HTR-8/SVneo (cell line): ENCODE measurements at regions not wholly inside any gene's neighbourhood (a gene's known extent, or its start where the extent isn't known, plus 50 kb on each side); places are given as distances from the start of the nearest gene placed in this dataset.
"Not testable (repeated sequence)": the region's sequence is repeated elsewhere in the genome, so short reads cannot be mapped to it uniquely, and the experiment has no call there.

Source experiments
- DNase-seq: peaks from one replicate; pipeline ENCODE4 v3.0.0; 2011; ENCODE audit warnings: low spot score, mixed read lengths; ENCODE audit not compliant: insufficient read length
- FAIRE-seq: peaks from 2 replicates; lab custom pipeline; 2011; peaks lifted over from hg19 to GRCh38; lab: Jason Lieb, UNC

DNA sequence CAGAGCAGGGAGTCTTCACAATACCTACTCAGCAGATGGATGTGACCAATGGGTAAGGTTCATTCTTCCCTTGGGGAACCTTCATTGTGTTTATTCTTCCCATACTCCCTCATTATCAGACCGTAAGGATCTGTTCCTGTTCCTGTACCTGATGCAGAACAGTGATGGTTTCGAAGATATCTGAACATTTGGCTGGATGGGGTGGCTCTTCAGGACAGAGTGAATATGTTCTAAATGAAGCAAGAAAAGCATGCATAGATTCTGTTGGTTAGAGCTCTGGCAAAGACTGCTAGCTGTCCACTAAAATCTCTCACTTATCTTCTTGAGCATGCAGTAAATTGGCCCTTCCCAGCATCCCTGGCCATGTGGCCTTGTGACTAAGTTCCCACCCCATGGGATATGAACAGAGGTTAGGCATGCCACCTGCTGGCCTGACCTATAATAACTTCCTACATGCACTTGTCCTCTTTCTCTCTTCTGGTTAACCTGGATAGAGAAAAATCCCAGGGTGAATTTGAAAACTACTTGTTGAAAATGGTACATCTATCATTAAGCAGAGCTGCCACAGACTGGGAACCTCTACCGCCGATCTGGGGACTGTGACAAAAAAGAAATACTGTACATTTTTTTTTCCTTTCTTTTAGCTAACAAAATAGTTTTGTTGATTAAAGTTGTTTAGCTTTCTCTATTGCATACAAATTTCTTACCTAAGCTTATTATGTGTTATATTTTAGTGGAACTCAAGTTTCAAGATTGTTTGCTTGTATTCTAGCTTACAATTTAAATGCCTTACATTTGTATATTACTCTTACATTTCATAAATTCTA is 60.0 kb upstream of the BANK1 start:
- peak; percentile 29 for DNase-seq
- no peak for FAIRE-seq

DNA sequence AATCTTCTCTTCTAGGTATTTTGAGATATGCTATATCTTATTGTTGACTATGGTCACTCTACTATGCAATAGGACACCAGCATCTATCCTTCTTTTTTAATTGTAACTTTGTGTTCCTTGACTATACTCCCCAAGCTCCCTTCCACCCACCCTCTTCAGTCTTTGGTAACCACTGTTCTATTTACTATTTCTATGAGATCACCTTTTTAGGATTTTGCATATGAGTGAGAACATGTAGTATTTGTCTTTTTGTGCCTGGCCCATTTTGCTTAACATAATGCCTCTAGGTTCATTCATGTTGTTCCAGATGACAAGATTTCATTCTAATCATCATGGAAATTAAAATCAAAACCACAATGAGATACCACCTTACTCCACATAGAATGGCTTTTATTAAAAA is 63.3 kb upstream of the BANK1 start:
- FAIRE-seq = no peak
- no peak for DNase-seq

DNA sequence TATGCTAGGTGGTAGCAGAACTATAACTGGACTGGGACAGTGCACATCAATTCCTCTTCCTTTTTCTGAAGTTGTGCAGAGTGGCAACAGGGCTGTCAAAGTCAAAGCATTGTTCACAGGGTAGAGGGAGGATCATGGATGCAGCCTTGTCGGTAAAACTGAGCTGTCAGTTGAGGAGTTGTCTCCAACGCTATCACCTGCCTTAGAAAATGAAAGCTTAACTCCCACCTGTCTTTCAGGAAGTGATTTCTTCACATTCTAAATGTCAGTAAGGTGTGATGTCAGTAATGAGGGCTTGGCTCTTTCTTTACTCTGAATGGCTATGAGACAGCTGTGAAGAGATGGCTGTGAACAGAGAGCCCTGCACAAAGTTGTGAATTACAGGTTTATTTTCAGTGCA is 66.4 kb upstream of the BANK1 start:
- FAIRE-seq = no peak
- DNase-seq = no peak

- FAIRE-seq (no peak), DNase-seq (no peak)
Measured at GRCh38 chr4:101718810-101719209, 71.7 kb upstream of the BANK1 start.

- no peak for DNase-seq
- no peak for FAIRE-seq
Measured at GRCh38 chr4:101711590-101712260, 78.8 kb upstream of the BANK1 start.

DNA sequence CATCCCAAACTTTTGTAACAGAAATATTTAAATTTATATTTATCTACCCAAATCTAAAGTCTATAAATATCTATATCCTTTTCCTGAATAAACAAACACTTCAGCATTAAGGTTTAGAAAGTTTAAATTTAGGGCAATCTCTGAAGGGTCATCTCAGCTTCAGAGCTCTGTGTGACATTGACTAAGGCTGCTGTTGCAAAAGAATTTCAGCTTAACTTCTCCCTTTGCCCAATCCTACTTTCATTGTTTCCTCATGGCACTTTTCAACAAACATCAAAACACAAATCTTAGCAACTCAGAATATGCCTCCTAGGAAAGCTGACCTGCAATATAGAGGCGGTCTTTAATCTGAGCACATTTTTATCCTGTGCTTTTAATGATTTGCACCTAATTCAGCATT is 79.7 kb upstream of the BANK1 start:
- no peak for DNase-seq
- FAIRE-seq = no peak

DNA sequence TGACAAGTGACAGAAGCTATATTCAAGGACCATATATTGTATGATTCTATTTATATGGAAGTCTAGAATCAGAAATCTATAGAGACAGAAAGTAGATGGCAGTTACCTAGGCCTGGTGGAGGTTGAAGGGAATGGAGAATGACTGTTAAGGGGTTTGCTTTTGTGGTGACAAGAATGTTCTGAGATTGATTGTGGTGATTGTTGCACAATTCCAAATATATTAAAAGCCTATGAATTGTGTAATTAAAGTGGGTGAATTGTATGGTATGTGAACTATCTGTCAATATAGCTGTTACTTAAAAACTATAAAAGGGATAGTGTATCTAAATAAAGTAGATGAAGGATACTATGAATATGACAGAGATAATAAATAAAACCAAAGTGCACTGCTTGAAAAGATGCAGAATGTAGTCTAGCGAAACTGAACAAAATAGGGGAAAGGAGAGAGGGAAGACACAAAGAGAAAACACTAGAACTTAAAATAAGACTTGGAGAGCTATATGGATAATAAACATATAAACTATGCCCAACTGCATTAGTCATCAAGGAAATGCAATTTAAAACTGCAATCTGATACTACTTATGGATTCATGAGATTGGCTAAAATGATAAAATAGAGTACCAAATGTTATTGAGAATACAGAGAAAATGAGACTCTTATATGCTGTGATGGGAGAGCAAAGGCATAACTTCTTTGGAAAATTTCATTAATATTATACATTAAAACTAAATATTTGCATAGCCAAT is 82.1 kb upstream of the BANK1 start:
- no peak for DNase-seq
- FAIRE-seq = no peak

DNA sequence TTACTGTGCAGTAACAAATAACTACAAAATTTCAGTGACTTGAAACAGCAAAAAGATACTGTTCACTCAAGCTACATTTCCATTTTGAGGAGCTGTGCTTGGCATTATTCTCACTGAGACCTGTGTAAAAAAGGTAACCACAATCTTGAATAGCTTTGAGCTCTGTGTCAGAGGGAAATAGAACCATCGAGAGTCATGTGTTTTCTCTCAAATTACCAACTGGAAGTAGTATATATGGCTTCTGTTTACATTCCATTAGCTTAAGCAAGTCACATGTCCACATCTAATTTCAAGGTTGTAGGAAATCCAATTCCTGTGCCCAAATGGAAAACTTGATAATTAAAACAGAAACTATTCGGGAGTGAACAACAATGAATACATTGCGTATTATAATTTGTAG is 82.9 kb upstream of the BANK1 start:
- no peak for DNase-seq
- no peak for FAIRE-seq

DNA sequence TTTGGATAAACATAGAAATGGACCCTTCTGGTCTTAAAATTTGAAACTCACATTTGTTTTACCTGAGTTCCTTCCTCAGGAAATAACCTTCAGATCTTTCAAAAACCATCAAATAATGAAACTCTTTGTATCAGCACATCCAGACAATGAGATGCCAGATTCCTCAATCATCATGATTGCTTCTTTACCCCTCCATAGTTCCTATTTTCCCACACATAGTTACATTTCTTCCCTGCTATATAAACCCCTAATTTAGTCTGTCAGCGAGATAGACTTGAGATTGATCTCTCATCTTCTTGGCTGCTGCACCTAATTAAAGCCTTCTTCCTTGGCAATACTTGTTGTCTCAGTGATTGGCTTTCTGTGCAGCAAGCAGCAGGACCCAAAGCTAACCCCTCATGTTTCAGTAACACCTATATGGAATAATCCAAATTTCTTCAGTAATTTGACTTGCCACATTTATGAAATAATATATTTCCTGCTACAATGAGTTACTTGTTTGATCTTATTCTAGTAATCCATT is 83.9 kb upstream of the BANK1 start:
- DNase-seq = no peak
- FAIRE-seq = no peak

DNA sequence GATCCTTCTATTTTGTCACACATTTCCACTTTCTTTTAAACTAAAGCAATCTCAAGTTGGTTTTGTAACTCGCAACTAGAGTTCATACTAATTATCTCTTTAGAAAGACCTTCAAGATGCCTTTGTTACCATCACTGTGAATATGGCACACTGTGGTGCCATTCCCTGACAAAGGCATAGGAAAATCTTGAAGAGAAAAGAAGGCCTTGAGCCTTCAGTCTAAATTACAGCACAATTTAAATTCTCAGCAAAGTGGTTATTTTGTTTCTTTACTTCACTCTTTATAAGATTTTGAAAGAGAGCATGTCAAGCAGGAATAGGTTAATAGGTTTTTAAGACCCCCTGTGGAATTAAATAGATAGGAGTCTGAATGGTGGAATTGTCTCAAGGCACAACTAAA is 89.0 kb upstream of the BANK1 start:
- no peak for FAIRE-seq
- DNase-seq = no peak

- DNase-seq = no peak
- no peak for FAIRE-seq
Measured at GRCh38 chr4:101699441-101700124, 90.9 kb upstream of the BANK1 start.

GRCh38 chr4:101697266-101697665 is 93.3 kb upstream of the BANK1 start:
- FAIRE-seq (no peak), DNase-seq (no peak)

DNA sequence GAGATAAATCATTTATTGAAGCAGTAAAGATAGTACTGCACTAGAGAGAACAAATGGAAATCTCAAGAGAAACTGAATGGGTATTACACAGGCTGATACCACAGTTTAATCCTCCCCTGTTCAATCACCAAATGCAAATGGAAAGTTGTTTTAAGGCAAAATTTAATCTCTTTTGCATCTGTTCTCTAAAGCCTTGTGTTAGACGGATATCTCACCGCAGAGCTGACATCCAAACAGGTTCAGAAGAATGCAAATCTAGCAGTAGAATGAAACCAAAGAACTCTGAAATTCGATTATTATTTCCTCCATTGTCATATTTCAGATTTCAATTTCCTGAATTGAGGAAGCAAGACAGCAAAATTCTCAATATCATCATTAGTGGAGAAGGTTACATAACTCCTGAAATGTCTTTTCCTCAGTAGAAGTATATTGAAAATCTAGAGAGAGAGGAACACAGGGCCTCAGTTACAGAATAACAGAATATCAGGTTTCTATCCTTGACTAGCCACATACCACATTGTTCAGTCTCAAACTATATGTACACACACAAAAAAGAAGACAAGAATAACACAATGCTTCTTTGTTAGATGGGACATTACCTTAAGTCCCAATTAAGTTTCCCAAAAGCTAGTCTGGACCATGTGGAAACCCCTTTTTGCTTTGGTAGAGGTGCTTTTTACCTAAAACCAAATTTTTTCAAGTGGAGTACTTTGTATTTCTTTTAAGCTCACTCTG is 94.1 kb upstream of the BANK1 start:
- DNase-seq (no peak), FAIRE-seq (no peak)

- DNase-seq (no peak), FAIRE-seq (no peak)
Measured at GRCh38 chr4:101695176-101695575, 95.4 kb upstream of the BANK1 start.

- FAIRE-seq, DNase-seq: not testable (repeated sequence)
Measured at GRCh38 chr4:101694403-101694802, 96.1 kb upstream of the BANK1 start.

- DNase-seq (peak; percentile 17), FAIRE-seq (no peak)
Measured at GRCh38 chr4:101693842-101694398, 96.6 kb upstream of the BANK1 start.

GRCh38 chr4:101689220-101689619 is 101.3 kb upstream of the BANK1 start:
- DNase-seq (no peak), FAIRE-seq (no peak)

GRCh38 chr4:101685126-101685525 is 105.4 kb upstream of the BANK1 start:
- DNase-seq (no peak), FAIRE-seq (no peak)

DNA sequence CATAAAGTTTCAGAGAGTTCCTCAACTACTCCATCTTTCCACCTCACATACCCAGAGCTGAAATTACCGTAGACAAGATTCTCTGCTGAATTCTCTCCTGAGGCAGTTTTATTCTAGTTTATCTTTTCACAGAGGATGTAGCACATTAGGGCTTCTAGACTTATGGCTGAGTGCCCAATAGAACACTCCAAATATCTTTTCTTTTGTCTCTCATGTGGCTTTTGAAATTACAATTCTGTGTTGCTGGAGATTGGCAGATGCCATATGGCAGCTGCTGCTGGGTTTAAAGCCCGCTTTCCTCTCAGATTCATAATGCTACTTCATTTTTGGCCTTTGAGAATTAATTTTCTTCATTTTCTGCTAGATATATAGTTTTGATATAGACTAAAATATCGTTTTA is 107.6 kb upstream of the BANK1 start:
- DNase-seq = no peak
- FAIRE-seq = no peak
